NCI-H345 treated with DMSO at 0.1 percent for 48 hours (cell line): ENCODE measurements at regions not wholly inside any gene's neighbourhood (a gene's known extent, or its start where the extent isn't known, plus 50 kb on each side); places are given as distances from the start of the nearest gene placed in this dataset.

Experiments used
- DNase-seq: peaks from one replicate; lab custom pipeline; 2025; ENCODE audit not compliant: unreplicated experiment; lab: John Stamatoyannopoulos, UW

DNA sequence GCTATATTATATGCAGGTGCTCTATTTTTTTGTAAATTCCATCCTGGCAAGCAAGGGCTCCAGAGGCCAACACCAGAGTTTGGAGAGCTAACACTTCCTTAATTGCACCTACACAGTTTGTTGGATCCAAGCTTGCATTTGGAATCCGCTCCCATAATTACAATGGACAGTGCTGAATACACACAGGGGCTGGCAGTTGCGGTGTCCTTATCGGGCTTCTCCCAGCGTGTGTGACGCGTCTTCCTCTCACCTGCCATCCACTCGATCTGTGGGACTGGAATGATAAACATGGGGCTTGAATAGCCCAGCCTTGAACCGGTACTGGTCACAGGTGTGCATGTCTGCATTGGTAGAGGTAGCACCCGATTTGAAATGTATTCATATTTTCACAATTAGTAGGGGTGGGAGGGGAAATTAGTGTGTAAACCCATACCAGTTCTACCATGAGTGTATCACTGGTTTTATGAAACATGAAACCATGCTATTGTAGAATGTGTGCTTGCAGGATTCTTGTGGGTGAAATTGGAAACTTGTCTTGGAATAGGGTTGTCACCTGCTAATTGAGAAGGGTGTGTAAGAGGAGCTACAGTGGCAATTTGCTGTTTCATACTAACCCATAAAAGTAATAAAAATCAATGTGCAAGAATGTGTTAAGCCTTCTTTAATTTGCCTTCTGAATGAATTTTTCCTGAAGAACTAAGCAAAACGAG is 316.5 kb downstream of the WDR11 start:
- DNase-seq = no peak

DNA sequence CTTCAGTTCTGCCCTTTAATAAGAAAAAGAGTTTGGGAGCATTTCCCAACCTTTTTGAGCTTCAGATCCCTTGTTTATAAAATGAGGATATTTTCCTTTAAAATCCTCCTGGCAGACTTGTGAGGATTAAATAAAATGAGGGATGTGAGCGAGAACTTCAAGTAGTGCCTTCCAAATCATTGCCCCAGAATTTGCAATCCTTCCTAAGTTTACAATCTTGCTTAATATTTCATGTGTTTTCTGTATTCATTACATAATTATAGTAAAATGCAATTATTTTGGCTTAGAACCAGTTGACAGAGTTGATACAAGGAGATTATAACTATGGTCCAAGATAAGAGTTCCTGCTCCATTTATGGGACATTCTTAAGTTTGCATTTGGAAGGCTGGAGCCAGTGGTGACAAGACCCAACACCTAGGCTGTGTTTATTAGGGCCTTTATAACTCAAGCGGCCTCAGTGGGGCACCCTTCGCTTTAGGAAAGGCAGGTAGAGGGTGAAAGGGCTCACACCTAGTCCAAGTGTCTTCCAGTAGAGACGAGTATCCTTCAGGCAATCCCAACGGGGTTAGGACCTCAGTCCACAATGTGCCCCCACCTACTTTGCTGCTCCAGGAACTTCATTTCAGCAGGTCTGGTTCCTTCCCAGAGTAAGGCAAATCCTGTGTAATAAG is 317.5 kb downstream of the WDR11 start:
- no peak for DNase-seq

DNA sequence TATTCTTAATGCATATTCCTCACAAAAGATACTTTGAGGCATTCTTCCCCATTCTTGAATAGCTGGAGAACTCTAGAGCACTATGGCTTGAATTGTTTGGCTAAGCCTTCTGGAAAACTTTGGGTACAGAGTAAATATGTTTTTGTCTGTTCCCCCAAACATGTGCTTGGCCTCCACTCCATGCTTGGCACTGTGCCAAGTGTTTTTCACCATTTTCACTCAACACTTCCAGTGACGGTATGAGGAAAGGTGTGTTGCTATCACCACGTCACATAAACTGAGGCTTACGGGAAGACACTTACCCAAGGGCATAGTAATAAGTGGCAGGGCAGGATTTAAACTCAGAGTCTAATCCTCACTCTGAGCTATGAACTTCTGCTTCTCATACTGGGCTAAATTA is 318.2 kb downstream of the WDR11 start:
- no peak for DNase-seq

DNA sequence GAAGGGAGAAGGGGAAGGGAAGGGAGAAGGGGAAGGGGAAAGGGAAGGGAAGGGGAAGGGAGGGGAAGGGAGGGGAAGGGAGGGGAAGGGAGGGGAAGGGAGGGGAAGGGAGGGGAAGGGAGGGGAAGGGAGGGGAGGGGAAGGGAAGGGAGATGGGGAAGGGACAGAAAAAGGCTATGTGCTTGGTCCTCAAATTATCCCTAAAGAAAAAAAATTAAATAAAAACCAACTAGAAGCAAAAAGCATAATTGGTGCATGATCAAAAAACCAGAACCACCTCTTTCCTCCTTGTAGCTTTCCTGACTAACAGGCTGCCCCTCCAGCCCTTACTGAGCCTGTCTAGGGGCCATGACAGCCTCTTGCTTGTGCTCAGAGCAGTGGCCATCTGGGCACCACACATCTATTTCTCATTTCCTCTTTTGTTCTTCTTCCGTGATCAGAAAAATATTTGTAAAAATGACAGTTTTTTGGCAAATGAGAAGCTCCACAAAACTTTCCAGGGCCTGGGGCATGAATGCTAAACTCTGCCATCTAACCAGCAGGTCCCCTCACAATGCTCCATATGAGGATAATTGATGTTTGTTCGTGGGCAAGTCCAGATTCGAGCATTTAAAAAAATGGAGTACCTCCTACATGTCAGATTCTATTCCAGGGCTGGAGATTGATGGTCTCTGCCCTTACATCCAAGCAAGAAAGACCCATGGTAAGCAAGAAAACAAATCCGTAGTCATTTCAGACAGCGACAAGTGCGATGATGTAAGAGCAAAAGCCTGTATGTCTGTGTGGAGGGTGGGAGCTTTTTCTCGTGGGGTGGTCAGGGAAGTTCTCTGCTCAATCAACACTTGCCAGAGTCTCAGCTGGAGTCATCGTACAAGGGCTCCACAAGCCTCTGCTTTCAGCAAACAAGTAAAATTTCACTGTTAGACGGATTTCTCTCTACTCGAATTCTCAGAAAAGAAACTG is 320.9 kb downstream of the WDR11 start:
- DNase-seq = no peak

DNA sequence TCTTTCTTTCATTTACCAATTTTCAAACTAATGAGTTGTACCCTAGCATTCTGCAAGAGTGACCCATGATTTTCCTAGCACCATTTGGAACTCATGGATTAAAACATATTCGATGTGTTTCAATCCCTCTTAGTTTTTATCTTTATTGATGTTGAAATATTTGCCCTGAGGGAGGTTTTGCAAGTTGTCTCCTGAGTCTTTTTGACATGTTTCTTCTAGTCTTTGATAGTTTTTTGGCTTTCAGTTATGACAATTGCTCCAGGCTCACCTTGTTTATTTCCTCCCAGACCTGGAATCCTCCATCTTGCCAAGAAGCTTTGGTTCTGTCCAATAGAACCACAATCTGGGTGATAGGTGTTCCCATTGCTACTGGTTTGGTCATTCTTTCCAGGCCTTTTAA is 327.8 kb downstream of the WDR11 start:
- no peak for DNase-seq

DNA sequence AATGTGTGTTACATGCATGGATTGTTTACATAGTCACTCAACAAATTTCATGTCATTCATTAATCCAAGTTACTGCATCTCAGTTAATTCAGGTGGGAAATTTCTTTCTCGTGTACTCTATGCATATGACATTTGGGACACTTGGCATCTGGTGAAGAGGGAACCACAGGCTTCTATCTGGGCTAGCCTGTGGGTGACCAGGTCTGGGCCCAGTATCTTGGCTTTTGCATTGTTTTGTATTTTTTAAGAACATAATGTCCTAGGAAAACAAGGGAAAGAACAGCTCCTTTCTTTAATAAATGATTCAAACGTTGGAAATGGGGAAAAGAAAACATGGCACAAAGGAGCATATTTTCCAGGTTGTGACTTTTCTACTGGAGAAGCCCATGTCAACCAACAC is 331.1 kb downstream of the WDR11 start:
- no peak for DNase-seq

DNA sequence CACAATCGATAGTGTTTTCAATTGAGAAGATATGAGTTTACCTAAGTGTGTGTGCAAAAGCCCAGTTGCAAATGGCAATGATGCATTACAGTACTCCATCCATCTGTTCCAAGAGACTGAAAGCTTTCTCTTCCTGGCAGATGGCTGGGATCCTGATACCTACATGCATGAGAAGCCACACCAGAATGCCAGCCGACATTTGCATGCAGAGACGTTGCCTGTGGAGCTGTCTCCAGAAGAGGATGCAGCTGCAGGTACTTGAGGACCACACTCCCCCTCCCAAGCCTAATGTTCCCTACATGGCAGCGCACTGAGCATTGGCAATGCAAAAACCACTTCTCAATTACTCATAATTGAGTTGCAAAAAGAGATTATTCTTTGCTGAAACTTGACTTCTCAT is 332.1 kb downstream of the WDR11 start:
- DNase-seq = peak; percentile 92

DNA sequence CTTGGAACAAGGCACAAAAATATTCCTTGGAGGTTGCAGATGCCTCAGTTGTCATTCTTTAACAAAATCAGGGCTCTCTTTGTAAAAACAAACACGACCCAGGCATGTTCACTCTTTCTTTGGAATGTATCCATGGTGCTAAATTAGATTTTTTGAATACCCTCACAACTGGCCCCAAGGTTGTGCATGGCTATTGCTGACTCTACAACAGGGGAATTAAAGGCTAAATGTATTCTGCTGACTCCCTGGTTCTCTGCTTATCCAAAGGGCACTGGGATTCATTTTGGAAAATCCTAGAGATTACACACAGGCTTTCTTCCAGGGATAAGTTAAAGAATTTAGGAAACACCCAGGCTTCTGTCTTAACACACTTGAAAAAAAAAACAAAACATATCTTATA is 332.5 kb downstream of the WDR11 start:
- DNase-seq = no peak

DNA sequence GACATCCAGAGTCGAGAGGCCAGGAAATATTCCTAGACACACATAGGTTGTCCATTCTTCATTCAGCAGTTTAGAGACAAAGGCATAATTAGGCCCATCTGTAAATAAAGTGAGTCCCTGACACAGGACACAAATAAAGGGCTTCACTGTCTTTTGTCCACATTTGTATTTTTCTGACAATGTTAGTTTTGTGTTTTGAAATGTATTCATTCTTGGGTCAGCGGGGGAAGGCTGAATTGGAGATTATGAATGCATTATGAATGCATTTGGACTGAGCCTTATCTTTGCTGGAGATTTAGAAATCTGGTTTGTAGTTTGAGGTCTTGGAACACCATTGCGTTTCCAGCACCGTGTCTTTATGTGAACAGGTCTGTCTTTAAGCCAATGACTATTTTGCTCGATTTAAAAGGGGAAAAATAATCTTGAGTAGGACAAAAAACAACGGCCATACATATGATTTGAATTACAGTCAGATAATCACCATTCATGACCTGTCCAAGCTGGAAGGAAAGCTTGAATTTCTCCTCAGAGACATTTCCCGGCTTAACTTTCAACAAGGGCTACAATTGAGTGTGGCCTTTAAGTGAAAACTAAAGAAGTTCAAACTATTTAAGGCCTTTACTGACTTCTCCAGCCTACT is 334.8 kb downstream of the WDR11 start:
- no peak for DNase-seq

DNA sequence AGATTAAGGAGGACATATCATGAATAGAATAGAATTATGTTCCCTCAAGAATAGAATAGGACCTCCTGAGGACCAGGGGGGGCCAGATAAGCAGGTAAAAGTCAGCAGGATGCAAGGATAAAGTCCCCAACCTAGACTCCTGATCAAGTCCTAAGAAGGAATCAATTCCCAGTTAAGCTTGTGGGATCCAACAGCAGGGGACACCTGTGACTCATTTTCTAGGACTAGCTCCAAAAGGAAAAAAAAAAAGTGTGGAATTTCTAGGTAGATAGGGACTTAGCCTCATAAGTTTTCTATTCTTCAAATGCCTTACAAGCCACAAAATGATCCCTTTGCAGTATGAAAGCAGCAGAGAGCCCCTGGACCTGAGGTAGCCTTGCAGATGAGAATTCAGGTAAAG is 336.2 kb downstream of the WDR11 start:
- DNase-seq = no peak

DNA sequence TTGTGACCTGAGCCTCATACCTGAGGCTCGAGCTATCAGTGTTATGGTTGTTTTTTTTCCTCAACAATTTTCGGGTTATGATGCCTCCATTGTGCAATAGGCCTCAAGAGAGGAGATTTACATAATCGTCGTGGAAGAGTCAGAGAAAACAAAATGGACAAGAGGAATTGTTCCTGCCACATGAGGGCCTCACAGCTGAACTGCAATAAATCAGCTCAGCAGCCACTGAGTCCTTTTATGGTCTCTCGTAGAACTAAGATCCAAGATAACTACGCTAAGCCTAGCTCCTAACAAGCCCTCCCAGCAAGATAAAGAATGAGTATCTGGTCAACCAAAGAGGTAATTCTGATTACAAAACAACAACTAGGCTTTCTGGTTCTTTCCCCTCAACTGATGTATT is 336.8 kb downstream of the WDR11 start:
- DNase-seq = no peak

DNA sequence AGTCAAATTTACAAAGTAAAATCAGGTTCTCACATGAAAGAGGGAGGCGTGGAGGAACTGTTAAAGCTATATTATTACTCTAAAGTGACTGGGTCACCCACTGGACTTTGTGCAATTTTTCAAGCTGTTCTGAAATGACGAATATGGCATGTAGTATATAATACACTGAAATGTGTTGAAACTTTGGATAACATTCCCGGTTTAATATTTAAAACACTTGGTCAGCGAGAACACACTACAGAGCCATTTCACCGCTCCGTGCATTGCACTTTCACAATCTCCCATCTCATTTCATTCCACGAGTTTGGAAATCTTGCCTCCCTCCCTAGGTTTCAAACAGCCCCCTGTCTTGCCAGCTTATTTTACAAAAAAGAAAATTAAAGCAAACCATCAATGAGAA is 337.9 kb downstream of the WDR11 start:
- DNase-seq = no peak

DNA sequence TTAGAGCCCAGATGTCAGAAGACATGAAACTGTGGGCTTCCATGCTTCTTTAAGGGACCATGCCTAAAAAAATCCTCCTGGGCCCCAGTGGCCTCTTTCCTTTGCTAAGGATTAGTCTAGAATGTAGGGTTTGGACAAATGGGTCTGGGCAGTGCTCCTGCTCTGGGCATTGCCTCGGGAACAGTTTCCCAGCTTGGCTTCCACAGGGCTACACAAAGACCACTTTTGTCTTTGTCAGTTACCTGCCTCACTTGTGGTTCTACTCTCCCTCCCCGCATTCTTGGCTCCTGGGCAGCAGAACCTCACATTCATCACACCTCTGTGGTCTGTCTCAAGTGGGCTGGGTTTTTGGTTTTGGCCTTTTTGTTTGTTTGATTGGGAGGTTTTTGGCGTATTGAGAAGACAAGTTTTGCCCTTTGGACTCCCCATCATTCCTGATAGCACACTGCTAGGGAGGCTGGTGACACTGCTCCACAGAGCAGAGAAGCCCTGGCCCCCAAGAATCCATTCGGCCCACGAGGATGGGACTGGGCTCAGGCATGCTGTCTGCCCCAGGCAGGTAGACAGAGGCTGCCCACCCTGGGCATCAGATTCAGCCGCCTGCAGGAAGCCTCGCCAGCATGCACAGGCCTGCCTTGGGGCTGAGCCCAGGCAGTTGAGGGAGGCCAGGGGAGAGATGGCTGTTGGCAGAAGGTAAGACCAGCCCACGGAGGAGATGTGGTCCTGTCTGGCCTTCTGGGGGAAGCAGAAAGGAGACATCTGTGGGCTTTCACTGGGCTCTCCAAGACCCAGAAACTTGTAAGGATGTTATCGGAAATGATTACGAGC is 343.7 kb downstream of the WDR11 start:
- no peak for DNase-seq

DNA sequence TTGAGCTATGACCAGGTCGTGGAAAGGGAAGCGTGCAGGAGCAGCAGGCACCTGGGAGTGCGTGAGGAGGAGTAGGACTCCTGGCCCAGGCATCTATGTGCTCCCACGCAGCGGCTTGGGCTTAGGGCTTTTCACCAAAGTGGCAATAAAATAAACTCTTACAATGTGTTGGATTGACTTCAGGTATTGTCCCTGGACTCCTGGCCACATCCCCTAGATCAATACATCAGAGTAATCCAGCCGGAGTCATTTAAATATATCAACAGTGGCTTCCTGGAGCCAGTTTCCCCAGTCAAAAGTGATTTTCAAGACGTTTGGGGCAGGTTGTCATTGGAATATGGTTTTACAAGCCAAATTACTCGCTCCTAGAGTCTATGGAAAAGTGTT is 344.4 kb downstream of the WDR11 start:
- DNase-seq = no peak

DNA sequence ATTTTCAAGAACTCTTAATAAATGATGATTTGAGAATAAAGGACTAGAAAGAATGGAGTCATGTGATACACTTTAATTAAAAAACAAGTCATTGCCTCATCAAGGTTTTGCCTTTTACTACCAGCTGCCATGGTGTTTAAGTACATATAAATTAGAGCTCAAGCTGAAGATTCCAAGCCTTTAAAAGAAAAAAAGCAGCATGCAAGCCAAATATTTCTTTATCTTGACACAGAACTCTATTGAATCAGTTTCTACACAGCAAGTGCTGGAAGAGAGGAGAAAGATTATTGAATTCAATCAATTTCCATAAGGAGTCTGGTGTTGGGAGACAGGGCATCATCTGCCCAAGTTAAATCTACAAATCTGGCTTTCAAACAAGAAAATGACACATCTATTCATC is 347.9 kb downstream of the WDR11 start:
- no peak for DNase-seq

DNA sequence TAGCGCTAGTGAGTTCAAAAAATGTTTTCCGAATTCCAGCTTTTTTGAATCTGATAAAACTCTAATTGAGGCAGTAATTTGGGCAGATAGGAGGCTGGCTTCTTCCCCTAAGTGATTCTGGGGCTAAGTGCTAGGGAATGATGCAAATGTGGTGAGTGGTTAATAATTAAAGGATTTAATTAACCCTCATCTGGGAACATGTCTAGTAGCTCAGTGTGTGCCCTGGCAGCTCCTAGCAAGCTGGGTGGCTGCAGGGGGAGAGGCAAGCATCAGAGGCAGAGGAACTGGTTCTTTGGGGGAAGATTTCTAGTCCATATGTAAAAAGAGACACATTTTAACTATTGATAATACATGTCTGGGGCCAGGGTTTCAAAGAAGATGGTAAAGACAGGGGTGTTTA is 354.5 kb downstream of the WDR11 start:
- no peak for DNase-seq

DNA sequence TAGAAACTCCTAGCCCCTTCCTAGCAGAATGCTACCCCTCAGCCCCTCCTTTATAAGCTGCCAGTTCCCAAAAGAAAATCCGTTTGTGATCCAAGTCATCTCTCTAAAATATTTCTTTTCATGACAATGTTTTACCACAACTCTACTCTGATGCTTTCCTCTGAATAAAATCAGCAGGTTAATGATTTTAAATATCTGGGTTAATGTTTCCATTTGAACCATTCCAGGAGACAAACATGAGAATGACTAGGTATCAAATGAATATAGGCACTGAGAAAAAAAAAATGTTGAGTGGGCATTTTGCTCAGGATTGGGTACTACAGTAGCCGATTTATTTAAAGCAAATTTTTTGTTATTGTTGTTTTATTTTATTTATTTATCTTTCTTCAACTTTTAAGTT is 360.3 kb downstream of the WDR11 start:
- no peak for DNase-seq

DNA sequence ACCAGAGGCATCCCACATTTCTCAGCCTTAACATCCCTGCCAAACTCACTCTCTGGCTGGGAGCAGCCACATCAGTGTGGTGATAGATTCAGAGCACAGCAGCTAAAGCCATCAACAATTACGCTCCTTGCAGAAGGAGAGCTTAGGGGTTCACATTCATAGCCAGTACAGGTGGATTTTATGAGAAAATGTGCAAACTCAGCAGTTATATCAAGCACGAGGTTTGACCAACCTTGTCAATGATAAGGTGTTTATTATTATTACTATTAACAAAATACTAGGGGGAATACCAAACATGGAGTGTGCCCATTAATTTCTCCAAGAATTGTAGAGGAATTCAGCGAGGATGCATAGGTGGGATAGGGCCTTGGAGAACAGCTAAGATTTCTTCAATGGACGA is 362.3 kb downstream of the WDR11 start:
- DNase-seq = no peak

DNA sequence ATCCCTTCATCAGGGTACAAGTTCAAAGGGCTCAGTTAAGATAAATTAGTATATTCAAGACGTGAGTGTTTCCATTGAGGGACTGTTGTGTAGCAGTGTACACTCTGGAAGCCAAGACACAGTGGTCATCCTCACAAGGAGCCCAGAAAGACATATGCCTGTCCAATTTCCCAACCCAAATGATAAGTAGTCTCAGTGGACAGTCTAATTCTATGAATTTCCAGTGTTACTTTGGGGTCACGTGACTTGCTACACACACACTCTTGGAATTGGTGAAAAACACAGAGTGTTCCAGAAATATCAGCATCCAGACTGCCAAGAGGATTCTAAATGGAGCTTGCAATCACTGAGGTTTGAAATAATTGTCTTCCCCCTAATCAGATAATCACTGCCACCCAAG is 365.1 kb downstream of the WDR11 start:
- DNase-seq = no peak

DNA sequence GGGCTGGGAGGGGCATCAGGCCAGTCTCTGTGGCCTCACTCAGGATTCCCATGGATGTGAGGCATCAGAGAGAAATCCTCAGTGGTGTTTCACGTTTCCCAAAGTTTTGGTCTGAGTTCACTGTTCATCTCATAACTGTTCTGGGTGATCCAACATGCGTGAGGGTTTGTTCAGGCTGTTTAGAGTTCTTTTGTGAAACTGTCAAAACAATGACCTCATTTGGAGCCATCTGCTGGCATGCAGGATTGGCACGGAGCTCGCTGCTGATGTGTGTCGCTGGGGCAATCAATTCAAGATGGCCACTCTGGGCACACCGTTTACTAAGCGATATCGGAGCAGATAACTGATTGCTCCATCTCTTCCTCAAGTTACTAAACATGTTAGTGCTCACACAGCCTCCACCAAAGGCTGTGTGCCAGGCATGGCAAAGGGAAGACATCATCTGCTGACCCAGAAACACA is 365.6 kb downstream of the WDR11 start:
- no peak for DNase-seq
